Gastroesophageal sphincter (tissue), 4 donors: ENCODE measurements at regions not wholly inside any gene's neighbourhood (a gene's known extent, or its start where the extent isn't known, plus 50 kb on each side); places are given as distances from the start of the nearest gene placed in this dataset.

Experiments used
- ATAC-seq: fragments of 150-250 bp; one replicate; pipeline ENCODE4 v1.9.1; 2016; ENCODE audit warnings: mild to moderate bottlenecking, moderate library complexity
- H3K27ac ChIP-seq, 4 donors: fragments of 200-600 bp; sonication (generic) in 3 of 4; 1 replicate in 3 of 4; 2 replicates in 1 of 4; pipeline ENCODE4 v1.5.1; 2016 to 2019
- H3K27me3 ChIP-seq: fragments of 200-600 bp; sonication (generic); one replicate; pipeline ENCODE4 v1.5.1; 2019
- H3K36me3 ChIP-seq, 2 donors: fragments of 200-600 bp; sonication (generic); one replicate each; pipeline ENCODE4 v1.5.1; 2019; ENCODE audit warnings: control low read depth in 1 of 2
- H3K4me1 ChIP-seq, 3 donors: fragments of 200-600 bp; sonication (generic); 1 replicate in 2 of 3; 2 replicates in 1 of 3; pipeline ENCODE4 v1.5.1; 2016 to 2019; ENCODE audit warnings: control low read depth in 2 of 3
- H3K4me3 ChIP-seq, 2 donors: fragments of 200-600 bp; sonication (generic); one replicate each; pipeline ENCODE4 v1.5.1; 2019; ENCODE audit warnings: mild to moderate bottlenecking in 1 of 2, moderate library complexity in 1 of 2
- H3K9me3 ChIP-seq, 3 donors: fragments of 200-600 bp; sonication (generic); one replicate each; pipeline ENCODE4 v1.5.1; 2017 to 2019; ENCODE audit warnings: control low read depth in 2 of 3
- EP300 ChIP-seq: sonication (generic); formaldehyde crosslinking; IDR thresholded peaks from one replicate; pipeline ENCODE4 v1.6.1; 2017; ENCODE audit warnings: antibody characterized with exemption, mild to moderate bottlenecking
- POLR2A ChIP-seq, 2 donors: fragments of 450-650 bp; IDR thresholded peaks; one replicate each; pipeline ENCODE4 v1.6.1; 2017; ENCODE audit warnings: antibody characterized with exemption in 2 of 2, mild to moderate bottlenecking in 2 of 2, moderate library complexity in 1 of 2
- POLR2AphosphoS5 ChIP-seq: sonication (generic); formaldehyde crosslinking; IDR thresholded peaks from one replicate; pipeline ENCODE4 v1.6.1; 2017; ENCODE audit warnings: antibody characterized with exemption
- WGBS, 2 donors: methylation state at CpG; one replicate each; pipeline ENCODE4 v1.1.5; 2018; ENCODE audit warnings: low coverage in 1 of 2; 5-methylcytosine and 5-hydroxymethylcytosine counted together
- TF ChIP-seq, protein P1 (sequence below), 4 experiments: fragments of 200-600 bp in 2 of 4; fragments of 450-650 bp in 2 of 4; sonication (generic) in 1 of 4; IDR thresholded peaks; one replicate each; pipeline ENCODE4 v1.5.1; 2017 to 2019; ENCODE audit warnings: antibody characterized with exemption in 4 of 4, mild to moderate bottlenecking in 2 of 4, moderate library complexity in 2 of 4

DNA sequence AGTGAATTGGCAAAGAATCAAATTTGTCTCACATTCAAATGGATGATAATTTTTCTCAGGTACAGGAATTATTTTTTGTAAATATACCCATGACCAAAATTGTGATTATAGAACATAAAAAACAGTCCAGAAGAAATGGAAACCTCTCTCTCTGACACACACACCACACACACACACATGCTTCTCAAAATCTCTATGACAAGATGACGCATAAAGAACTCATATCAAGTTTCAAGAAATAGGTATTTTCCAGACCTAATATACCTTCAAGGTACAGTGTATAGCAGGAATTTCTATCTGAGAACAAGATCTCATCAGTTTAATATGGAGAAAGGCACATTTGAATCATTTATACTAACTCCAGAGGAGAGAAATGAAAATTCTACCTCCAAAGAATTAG, 1069.1 kb upstream of the ALCAM start:
- no peak overlapping the region for H3K4me3 ChIP-seq
- H3K9me3 ChIP-seq: no peaks in the 10 kb centered on the region
- H3K27me3 ChIP-seq: no peaks in the 10 kb centered on the region
- no peaks in the 10 kb centered on the region for H3K4me1 ChIP-seq
- 100% methylated on average over 1 of the region's 1 CpG for WGBS, 2 donors
- no peak for ATAC-seq
- TF ChIP-seq EP300: no peak
- TF ChIP-seq, protein P1, sequence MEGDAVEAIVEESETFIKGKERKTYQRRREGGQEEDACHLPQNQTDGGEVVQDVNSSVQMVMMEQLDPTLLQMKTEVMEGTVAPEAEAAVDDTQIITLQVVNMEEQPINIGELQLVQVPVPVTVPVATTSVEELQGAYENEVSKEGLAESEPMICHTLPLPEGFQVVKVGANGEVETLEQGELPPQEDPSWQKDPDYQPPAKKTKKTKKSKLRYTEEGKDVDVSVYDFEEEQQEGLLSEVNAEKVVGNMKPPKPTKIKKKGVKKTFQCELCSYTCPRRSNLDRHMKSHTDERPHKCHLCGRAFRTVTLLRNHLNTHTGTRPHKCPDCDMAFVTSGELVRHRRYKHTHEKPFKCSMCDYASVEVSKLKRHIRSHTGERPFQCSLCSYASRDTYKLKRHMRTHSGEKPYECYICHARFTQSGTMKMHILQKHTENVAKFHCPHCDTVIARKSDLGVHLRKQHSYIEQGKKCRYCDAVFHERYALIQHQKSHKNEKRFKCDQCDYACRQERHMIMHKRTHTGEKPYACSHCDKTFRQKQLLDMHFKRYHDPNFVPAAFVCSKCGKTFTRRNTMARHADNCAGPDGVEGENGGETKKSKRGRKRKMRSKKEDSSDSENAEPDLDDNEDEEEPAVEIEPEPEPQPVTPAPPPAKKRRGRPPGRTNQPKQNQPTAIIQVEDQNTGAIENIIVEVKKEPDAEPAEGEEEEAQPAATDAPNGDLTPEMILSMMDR (IDR thresholded peaks at IDR 0.05): no peak
- no peak for TF ChIP-seq POLR2AphosphoS5
- no peak for TF ChIP-seq POLR2A (IDR thresholded peaks at IDR 0.05)
- H3K27ac ChIP-seq: no peak overlapping the region
- no peaks in the 10 kb centered on the region for H3K36me3 ChIP-seq

DNA sequence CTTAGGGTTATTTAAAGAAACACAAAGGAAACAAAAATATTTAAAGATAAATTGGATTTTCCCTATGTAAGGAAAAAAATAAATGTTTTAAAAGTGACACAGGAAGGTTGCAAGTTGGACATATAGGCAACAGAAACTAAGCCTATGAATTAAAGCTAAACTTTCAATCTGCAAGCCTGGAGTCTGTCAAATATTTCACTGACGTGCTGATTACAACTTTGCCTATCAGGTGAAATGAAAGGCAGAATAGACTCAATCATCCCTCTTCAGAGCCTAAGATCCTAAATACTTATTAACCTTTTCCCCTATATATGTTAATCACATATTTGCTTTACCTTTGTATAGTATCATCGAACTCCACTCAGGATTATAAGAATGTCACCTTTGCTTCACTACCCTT, 1068.0 kb upstream of the ALCAM start:
- no peak overlapping the region for H3K27ac ChIP-seq
- no peaks in the 10 kb centered on the region for H3K36me3 ChIP-seq
- no peaks in the 10 kb centered on the region for H3K27me3 ChIP-seq
- no peak overlapping the region for H3K4me3 ChIP-seq
- 22 to 35% methylated on average over 2 of the region's 2 CpGs for WGBS, 2 donors
- no peaks in the 10 kb centered on the region for H3K4me1 ChIP-seq
- H3K9me3 ChIP-seq: no peaks in the 10 kb centered on the region
- no peak for ATAC-seq
- TF ChIP-seq POLR2A (IDR thresholded peaks at IDR 0.05) (no peak), POLR2AphosphoS5 (no peak), EP300 (no peak)
- TF ChIP-seq, protein P1 (IDR thresholded peaks at IDR 0.05): no peak

DNA sequence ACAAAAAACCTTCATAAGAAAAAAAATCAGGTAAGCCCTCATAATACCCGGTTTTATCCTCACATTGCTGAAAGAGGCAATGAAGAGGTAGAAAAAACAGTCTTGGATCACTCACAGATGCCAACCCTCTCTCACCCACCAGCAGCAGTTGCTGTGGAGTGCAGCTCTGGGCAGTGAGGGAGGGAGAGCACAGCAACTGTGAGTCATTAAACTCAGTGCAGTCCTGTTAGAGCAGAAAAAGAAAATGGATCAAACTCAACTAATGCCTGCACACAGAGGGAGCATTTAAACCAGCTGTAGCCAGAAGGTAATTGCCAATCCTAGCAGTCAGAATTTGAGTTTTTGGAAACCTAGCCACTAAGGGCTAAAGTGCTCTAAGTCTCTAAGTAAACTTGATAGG, 1050.6 kb upstream of the ALCAM start:
- ATAC-seq: no peak
- Histone ChIP-seq H3K27me3 (no peaks in the 10 kb centered on the region), H3K4me1 (no peaks in the 10 kb centered on the region), H3K9me3 (peaks cover 0 to 9% (median 0%) of the 10 kb centered on the region in 3 donors), H3K36me3 (no peaks in the 10 kb centered on the region), H3K27ac (no peak overlapping the region), H3K4me3 (no peak overlapping the region)
- 71 to 78% methylated on average over 1 of the region's 1 CpG for WGBS, 2 donors
- TF ChIP-seq, protein P1 (IDR thresholded peaks at IDR 0.05): no peak
- TF ChIP-seq POLR2AphosphoS5: no peak
- TF ChIP-seq POLR2A (IDR thresholded peaks at IDR 0.05): no peak
- TF ChIP-seq EP300: no peak

DNA sequence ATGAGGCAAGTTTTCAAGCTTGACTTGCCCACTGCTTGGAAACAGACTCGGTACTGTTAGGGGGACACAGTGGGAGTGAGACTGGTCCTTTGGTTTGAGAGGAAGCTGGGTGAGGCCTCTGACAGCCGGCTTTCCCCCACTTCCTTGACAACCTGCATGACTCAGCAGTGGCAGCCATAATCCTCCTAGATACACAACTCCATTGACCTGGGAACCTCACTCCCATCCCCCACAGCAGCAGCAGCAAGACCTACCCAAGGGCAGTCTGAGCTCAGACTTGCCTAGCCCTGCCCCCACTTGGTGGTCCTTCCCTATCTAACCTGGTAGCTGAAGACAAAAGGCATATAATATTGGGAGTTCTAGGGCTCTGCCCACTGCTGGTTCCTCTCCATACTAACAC, 1043.5 kb upstream of the ALCAM start:
- no peak for ATAC-seq
- H3K36me3 ChIP-seq: no peaks in the 10 kb centered on the region
- TF ChIP-seq POLR2AphosphoS5: no peak
- TF ChIP-seq POLR2A (IDR thresholded peaks at IDR 0.05): no peak
- TF ChIP-seq, protein P1 (IDR thresholded peaks at IDR 0.05): no peak
- no peak for TF ChIP-seq EP300
- H3K4me3 ChIP-seq: no peak overlapping the region
- WGBS, 2 donors: 80 to 91% methylated on average over 1 of the region's 2 CpGs
- no peaks in the 10 kb centered on the region for H3K4me1 ChIP-seq
- H3K9me3 ChIP-seq: peaks cover 0 to 42% (median 0%) of the 10 kb centered on the region in 3 donors
- H3K27ac ChIP-seq: no peak overlapping the region
- H3K27me3 ChIP-seq: no peaks in the 10 kb centered on the region

DNA sequence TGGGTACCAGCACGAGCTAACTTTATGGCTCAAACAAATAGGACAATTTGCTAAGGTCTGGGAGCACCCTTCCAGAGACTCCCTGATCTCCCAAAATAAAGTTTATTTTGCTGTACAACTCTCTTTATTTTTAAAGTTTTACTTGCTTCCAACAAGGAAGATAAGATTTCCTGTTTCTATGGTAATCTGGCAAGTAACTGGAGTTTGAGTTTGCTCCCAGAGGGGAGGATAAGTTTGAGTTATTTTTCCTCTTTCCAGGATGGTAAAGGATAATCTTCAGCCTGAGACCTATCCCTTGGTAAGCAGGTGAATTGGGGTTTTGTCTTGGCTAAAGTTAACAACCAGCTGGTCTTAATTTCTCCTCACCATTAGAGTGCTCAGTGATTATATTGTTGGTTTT, 1019.4 kb upstream of the ALCAM start:
- ATAC-seq: no peak
- H3K4me1 ChIP-seq: no peaks in the 10 kb centered on the region
- no peak overlapping the region for H3K4me3 ChIP-seq
- TF ChIP-seq POLR2AphosphoS5 (no peak), EP300 (no peak), POLR2A (IDR thresholded peaks at IDR 0.05) (no peak)
- TF ChIP-seq, protein P1 (IDR thresholded peaks at IDR 0.05): no peak
- no peak overlapping the region for H3K27ac ChIP-seq
- no peaks in the 10 kb centered on the region for H3K9me3 ChIP-seq
- WGBS, 2 donors: 33 to 50% methylated on average over 1 of the region's 1 CpG
- no peaks in the 10 kb centered on the region for H3K27me3 ChIP-seq
- H3K36me3 ChIP-seq: no peaks in the 10 kb centered on the region
